ENCODE measurements at regions not wholly inside any gene's neighbourhood (a gene's known extent, or its start where the extent isn't known, plus 50 kb on each side); places are given as distances from the start of the nearest gene placed in this dataset.

- H3K4me1 Mint-ChIP-seq (ENCODE audit: low read depth) = peaks cover 47% of the 10 kb centered on the region
- peaks cover 2% of the 10 kb centered on the region for H3K36me3 Mint-ChIP-seq (ENCODE audit: low read depth)
- no peak for DNase-seq (ENCODE audit: low spot score)
- no peaks in the 10 kb centered on the region for H3K9me3 Mint-ChIP-seq
- H3K27ac Mint-ChIP-seq = peak overlapping the region; percentile 29
- intact Hi-C loops (cut with micrococcal nuclease) = loop anchor here (10.0 kb wide), 1 partner anchor 802 kb away; no protein-coding TSS in a partner anchor
- H3K27me3 Mint-ChIP-seq (ENCODE audit: insufficient read depth) = peaks cover 85% of the 10 kb centered on the region
- no peak overlapping the region for H3K4me3 Mint-ChIP-seq
Measured at GRCh38 chr15:89406218-89406939, 71.8 kb upstream of the POLG start.

GRCh38 chr15:89405494-89405893, 70.9 kb upstream of the POLG start:
- no peak overlapping the region for H3K4me3 Mint-ChIP-seq

GRCh38 chr15:89404023-89404422, 69.4 kb upstream of the POLG start:
- peaks cover 69% of the 10 kb centered on the region for H3K27me3 Mint-ChIP-seq (ENCODE audit: insufficient read depth)
- H3K4me3 Mint-ChIP-seq = no peak overlapping the region
- intact Hi-C loops (cut with micrococcal nuclease) = loop anchor here (10.0 kb wide), 1 partner anchor 799 kb away; no protein-coding TSS in a partner anchor
- no peaks in the 10 kb centered on the region for H3K9me3 Mint-ChIP-seq
- H3K36me3 Mint-ChIP-seq (ENCODE audit: low read depth) = peaks cover 2% of the 10 kb centered on the region
- peaks cover 42% of the 10 kb centered on the region for H3K4me1 Mint-ChIP-seq (ENCODE audit: low read depth)
- no peak for DNase-seq (ENCODE audit: low spot score)
- H3K27ac Mint-ChIP-seq = no peak overlapping the region

More at GRCh38 chr15:89405494-89405893, 70.9 kb upstream of the POLG start:
- H3K27me3 Mint-ChIP-seq (ENCODE audit: insufficient read depth) = peaks cover 84% of the 10 kb centered on the region
- no peaks in the 10 kb centered on the region for H3K9me3 Mint-ChIP-seq
- intact Hi-C loops (cut with micrococcal nuclease) = loop anchor here (10.0 kb wide), 1 partner anchor 801 kb away; no protein-coding TSS in a partner anchor
- peaks cover 49% of the 10 kb centered on the region for H3K4me1 Mint-ChIP-seq (ENCODE audit: low read depth)
- no peak for DNase-seq (ENCODE audit: low spot score)
- no peak overlapping the region for H3K27ac Mint-ChIP-seq
- H3K36me3 Mint-ChIP-seq (ENCODE audit: low read depth) = peaks cover 2% of the 10 kb centered on the region

GRCh38 chr15:89402518-89402805, 67.8 kb upstream of the POLG start:
- Mint-ChIP-seq H3K27ac (no peak overlapping the region), H3K4me3 (no peak overlapping the region), H3K4me1 (ENCODE audit: low read depth) (peaks cover 28% of the 10 kb centered on the region), H3K9me3 (no peaks in the 10 kb centered on the region), H3K36me3 (ENCODE audit: low read depth) (no peaks in the 10 kb centered on the region), H3K27me3 (ENCODE audit: insufficient read depth) (peaks cover 67% of the 10 kb centered on the region)
- no peak for DNase-seq (ENCODE audit: low spot score)
- intact Hi-C loops (cut with micrococcal nuclease) = loop anchor here (10.0 kb wide), 1 partner anchor 798 kb away; no protein-coding TSS in a partner anchor

- intact Hi-C loops (cut with micrococcal nuclease) = loop anchor here (10.0 kb wide), 1 partner anchor 797 kb away; no protein-coding TSS in a partner anchor
- Mint-ChIP-seq H3K27ac (no peak overlapping the region), H3K4me3 (peak overlapping the region; percentile 61), H3K36me3 (ENCODE audit: low read depth) (no peaks in the 10 kb centered on the region), H3K27me3 (ENCODE audit: insufficient read depth) (peaks cover 62% of the 10 kb centered on the region), H3K4me1 (ENCODE audit: low read depth) (peaks cover 26% of the 10 kb centered on the region), H3K9me3 (no peaks in the 10 kb centered on the region)
- DNase-seq (ENCODE audit: low spot score) = no peak
Measured at GRCh38 chr15:89401631-89402517, 67.2 kb upstream of the POLG start.

- Mint-ChIP-seq H3K36me3 (ENCODE audit: low read depth) (no peaks in the 10 kb centered on the region), H3K27ac (no peak overlapping the region), H3K9me3 (no peaks in the 10 kb centered on the region), H3K27me3 (ENCODE audit: insufficient read depth) (peaks cover 58% of the 10 kb centered on the region), H3K4me3 (peak overlapping the region; percentile 66), H3K4me1 (ENCODE audit: low read depth) (peaks cover 17% of the 10 kb centered on the region)
- no peak for DNase-seq (ENCODE audit: low spot score)
- intact Hi-C loops (cut with micrococcal nuclease) = loop anchor here (10.0 kb wide), 1 partner anchor 796 kb away; no protein-coding TSS in a partner anchor
Measured at GRCh38 chr15:89400782-89401545, 66.3 kb upstream of the POLG start.

GRCh38 chr15:89400116-89400781, 65.6 kb upstream of the POLG start:
- Mint-ChIP-seq H3K9me3 (no peaks in the 10 kb centered on the region), H3K27ac (peak overlapping the region; percentile 19), H3K4me1 (ENCODE audit: low read depth) (peaks cover 16% of the 10 kb centered on the region), H3K36me3 (ENCODE audit: low read depth) (no peaks in the 10 kb centered on the region), H3K4me3 (peak overlapping the region; percentile 66), H3K27me3 (ENCODE audit: insufficient read depth) (peaks cover 50% of the 10 kb centered on the region)
- intact Hi-C loops (cut with micrococcal nuclease) = loop anchor here (10.0 kb wide), 1 partner anchor 795 kb away; no protein-coding TSS in a partner anchor
- no peak for DNase-seq (ENCODE audit: low spot score)

GRCh38 chr15:89399238-89400115, 64.9 kb upstream of the POLG start:
- intact Hi-C loops (cut with micrococcal nuclease) = loop anchor here (10.0 kb wide), 1 partner anchor 795 kb away; no protein-coding TSS in a partner anchor
- peak overlapping the region; percentile 68 for H3K27ac Mint-ChIP-seq
- DNase-seq (ENCODE audit: low spot score) = peak; percentile 28

GRCh38 chr15:89398896-89399237, 64.2 kb upstream of the POLG start:
- Mint-ChIP-seq H3K9me3 (no peaks in the 10 kb centered on the region), H3K4me1 (ENCODE audit: low read depth) (peaks cover 16% of the 10 kb centered on the region), H3K4me3 (peak overlapping the region; percentile 72), H3K27me3 (ENCODE audit: insufficient read depth) (peaks cover 43% of the 10 kb centered on the region), H3K27ac (no peak overlapping the region), H3K36me3 (ENCODE audit: low read depth) (no peaks in the 10 kb centered on the region)
- intact Hi-C loops (cut with micrococcal nuclease) = no loop called here
- DNase-seq (ENCODE audit: low spot score) = no peak

More at GRCh38 chr15:89399238-89400115, 64.9 kb upstream of the POLG start:
- H3K36me3 Mint-ChIP-seq (ENCODE audit: low read depth) = no peaks in the 10 kb centered on the region
- H3K4me3 Mint-ChIP-seq = peak overlapping the region; percentile 72
- H3K9me3 Mint-ChIP-seq = no peaks in the 10 kb centered on the region
- H3K4me1 Mint-ChIP-seq (ENCODE audit: low read depth) = peaks cover 16% of the 10 kb centered on the region
- H3K27me3 Mint-ChIP-seq (ENCODE audit: insufficient read depth) = peaks cover 48% of the 10 kb centered on the region

GRCh38 chr15:89397653-89398023, 63.0 kb upstream of the POLG start:
- no peaks in the 10 kb centered on the region for H3K9me3 Mint-ChIP-seq
- H3K4me3 Mint-ChIP-seq = no peak overlapping the region
- H3K27me3 Mint-ChIP-seq (ENCODE audit: insufficient read depth) = peaks cover 42% of the 10 kb centered on the region
- H3K27ac Mint-ChIP-seq = no peak overlapping the region
- no peak for DNase-seq (ENCODE audit: low spot score)
- intact Hi-C loops (cut with micrococcal nuclease) = no loop called here
- peaks cover 16% of the 10 kb centered on the region for H3K4me1 Mint-ChIP-seq (ENCODE audit: low read depth)
- no peaks in the 10 kb centered on the region for H3K36me3 Mint-ChIP-seq (ENCODE audit: low read depth)

- H3K27ac Mint-ChIP-seq = no peak overlapping the region
- H3K4me1 Mint-ChIP-seq (ENCODE audit: low read depth) = peaks cover 10% of the 10 kb centered on the region
- no peaks in the 10 kb centered on the region for H3K9me3 Mint-ChIP-seq
- peaks cover 45% of the 10 kb centered on the region for H3K27me3 Mint-ChIP-seq (ENCODE audit: insufficient read depth)
- intact Hi-C loops (cut with micrococcal nuclease) = no loop called here
- no peak for DNase-seq (ENCODE audit: low spot score)
- no peak overlapping the region for H3K4me3 Mint-ChIP-seq
- H3K36me3 Mint-ChIP-seq (ENCODE audit: low read depth) = no peaks in the 10 kb centered on the region
Measured at GRCh38 chr15:89396723-89397652, 62.4 kb upstream of the POLG start.

All from activated T-helper 1 cell treated with anti-CD3 and anti-CD28 coated beads, Interleukin-12 subunit alpha, Interleukin-12 subunit beta, Interleukin-2, Interleukin-4 antibody, amounts not matched to agents 30 ng/mL and 10 ng/mL and 1 ng/mL, durations not matched to agents 14 hours and 24 hours and 36 hours (primary cell).